ENCODE measurements at regions not wholly inside any gene's neighbourhood (a gene's known extent, or its start where the extent isn't known, plus 50 kb on each side); places are given as distances from the start of the nearest gene placed in this dataset.

- no peak for TF ChIP-seq POLR2A (IDR thresholded peaks at IDR 0.05)
- no peak for TF ChIP-seq CTCF (IDR thresholded peaks at IDR 0.05)
- TF ChIP-seq POLR2AphosphoS5 (IDR thresholded peaks at IDR 0.05), result no peak
Measured at GRCh38 chr16:74083541-74083940, 213.1 kb upstream of the PSMD7 start.

Data from upper lobe of left lung (tissue), 4 donors.